HEK293 (cell line): ENCODE measurements at regions not wholly inside any gene's neighbourhood (a gene's known extent, or its start where the extent isn't known, plus 50 kb on each side); places are given as distances from the start of the nearest gene placed in this dataset.

Source experiments
- CTCF ChIP-seq: fragments of 450-650 bp; formaldehyde crosslinking; IDR thresholded peaks from 2 replicates; pipeline ENCODE4 v1.5.1; 2016; ENCODE audit warnings: missing biosample characterization, missing genetic modification characterization
- GLI2 ChIP-seq: fragments of 450-650 bp; formaldehyde crosslinking; IDR thresholded peaks from 2 replicates; pipeline ENCODE4; 2017; ENCODE audit warnings: missing biosample characterization, missing genetic modification characterization, low read depth, borderline replicate concordance
- GLIS2 ChIP-seq: fragments of 450-650 bp; formaldehyde crosslinking; IDR thresholded peaks from 2 replicates; pipeline ENCODE4 v1.5.1; 2016; ENCODE audit warnings: missing biosample characterization, missing genetic modification characterization
- KLF16 ChIP-seq: fragments of 450-650 bp; formaldehyde crosslinking; IDR thresholded peaks from 2 replicates; pipeline ENCODE4 v1.5.1; 2017; ENCODE audit warnings: missing biosample characterization, missing genetic modification characterization
- REST ChIP-seq: fragments of 450-650 bp; formaldehyde crosslinking; IDR thresholded peaks from 2 replicates; pipeline ENCODE4 v1.5.1; 2016; ENCODE audit warnings: missing biosample characterization, missing genetic modification characterization
- ZNF121 ChIP-seq: fragments of 450-650 bp; formaldehyde crosslinking; IDR thresholded peaks from 2 replicates; pipeline ENCODE4 v1.5.1; 2016; ENCODE audit warnings: missing biosample characterization, missing genetic modification characterization
- ZNF274 ChIP-seq, 2 experiments: fragments of 200-500 bp in 1 of 2; fragments of 450-650 bp in 1 of 2; sonication (Bioruptor generic) in 1 of 2; formaldehyde crosslinking in 1 of 2; IDR thresholded peaks; 2 replicates each; pipeline versions ENCODE4 v1.5.1 to v1.6.1; 2014 to 2016; ENCODE audit warnings: borderline replicate concordance in 1 of 2, inconsistent platforms in 1 of 2, low read length in 1 of 2, missing biosample characterization in 1 of 2, missing genetic modification characterization in 1 of 2
- ZNF580 ChIP-seq: fragments of 450-650 bp; formaldehyde crosslinking; IDR thresholded peaks from 2 replicates; pipeline ENCODE4 v1.5.1; 2016; ENCODE audit warnings: missing biosample characterization, missing genetic modification characterization
- ZNF629 ChIP-seq: fragments of 450-650 bp; formaldehyde crosslinking; IDR thresholded peaks from 2 replicates; pipeline ENCODE4 v1.5.1; 2017; ENCODE audit warnings: missing biosample characterization, missing genetic modification characterization

- no peak for TF ChIP-seq KLF16 (tag by site-specific recombination)
- no peak for TF ChIP-seq ZNF629 (tag by site-specific recombination)
- no peak for TF ChIP-seq CTCF (tag by site-specific recombination)
- no peak for TF ChIP-seq ZNF274 (IDR thresholded peaks at IDR 0.05; ENCODE audit: low read length)
- TF ChIP-seq ZNF274 (tag by site-specific recombination; IDR thresholded peaks at IDR 0.05; ENCODE audit: borderline replicate concordance): no peak
- no peak for TF ChIP-seq ZNF580 (tag by site-specific recombination)
- no peak for TF ChIP-seq GLIS2 (tag by site-specific recombination)
- no peak for TF ChIP-seq REST (tag by site-specific recombination)
- TF ChIP-seq GLI2 (tag by site-specific recombination): no peak
- TF ChIP-seq ZNF121 (tag by site-specific recombination): no peak
These were observed 237.2 kb upstream of the SRRM4 start for GRCh38 chr12:118743896-118744700.
